A673 (cell line): ENCODE measurements at regions not wholly inside any gene's neighbourhood (a gene's known extent, or its start where the extent isn't known, plus 50 kb on each side); places are given as distances from the start of the nearest gene placed in this dataset.

Experiments
- BruUV-seq: library from RNA; stranded (reverse); fragments of 400-500 nt; replicated peaks from 2 replicates; lab custom pipeline; 2021; lab: Mats Ljungman, UMichigan
- CTCF ChIA-PET: fragments of 300-600 bp; sonication (Branson Sonifier 250); formaldehyde crosslinking; loops from one replicate; lab custom pipeline; 2022; ENCODE audit warnings: antibody characterized with exemption; lab: Charles Lee
- POLR2A ChIA-PET: fragments of 300-600 bp; sonication (Branson Sonifier 250); formaldehyde crosslinking; loops from one replicate; lab custom pipeline; 2022; ENCODE audit warnings: antibody characterized with exemption; ENCODE audit not compliant: low non-redundant PET; lab: Charles Lee
- DNase-seq: peaks from one replicate; pipeline ENCODE4 v3.0.0-alpha.2; 2015; ENCODE audit warnings: low spot score
- H3K27ac ChIP-seq: fragments of 200-600 bp; sonication (generic); 2 replicates; pipeline ENCODE4 v1.5.1; 2016; ENCODE audit warnings: mixed run types, low read depth, mild to moderate bottlenecking, mixed read lengths, antibody characterized with exemption, low read length; ENCODE audit not compliant: poor library complexity, severe bottlenecking
- H3K27me3 ChIP-seq: fragments of 200-600 bp; sonication (generic); replicated peaks from 2 replicates; pipeline ENCODE4 v1.6.1; 2017; ENCODE audit warnings: mixed run types, low read depth, mild to moderate bottlenecking, mixed read lengths, antibody characterized with exemption, low read length; ENCODE audit not compliant: insufficient read depth, poor library complexity
- H3K36me3 ChIP-seq: fragments of 200-600 bp; sonication (generic); 2 replicates; pipeline ENCODE4 v1.6.1; 2016; ENCODE audit warnings: mixed run types, mild to moderate bottlenecking, mixed read lengths, antibody characterized with exemption, low read length; ENCODE audit not compliant: insufficient read depth, poor library complexity, severe bottlenecking
- H3K4me1 ChIP-seq: fragments of 200-600 bp; sonication (generic); 2 replicates; pipeline ENCODE4 v1.6.1; 2017; ENCODE audit warnings: mixed run types, mild to moderate bottlenecking, mixed read lengths, antibody characterized with exemption, low read length; ENCODE audit not compliant: insufficient read depth, poor library complexity, severe bottlenecking
- H3K4me3 ChIP-seq: fragments of 200-600 bp; sonication (generic); 2 replicates; pipeline ENCODE4 v1.5.1; 2016; ENCODE audit warnings: low read depth, mixed run types, mild to moderate bottlenecking, mixed read lengths, low read length; ENCODE audit not compliant: poor library complexity, severe bottlenecking
- H3K9me3 ChIP-seq: fragments of 200-600 bp; sonication (generic); 2 replicates; pipeline ENCODE4 v1.6.1; 2016; ENCODE audit warnings: mixed run types, low read depth, mild to moderate bottlenecking, mixed read lengths, antibody characterized with exemption, low read length; ENCODE audit not compliant: poor library complexity, severe bottlenecking
- CTCF ChIP-seq: fragments of 300-800, 200-600 bp; sonication (generic); conservative IDR thresholded peaks from 2 replicates; pipeline ENCODE4 v1.5.1; 2017; ENCODE audit warnings: low read depth, mild to moderate bottlenecking, antibody characterized with exemption, low read length, moderate library complexity, mixed read lengths
- EZH2 ChIP-seq: fragments of 200-600 bp; sonication (generic); IDR thresholded peaks from 2 replicates; pipeline ENCODE4 v1.6.1; 2017; ENCODE audit warnings: borderline replicate concordance, low read depth, mild to moderate bottlenecking, mixed read lengths, antibody characterized with exemption, low read length; ENCODE audit not compliant: poor library complexity, severe bottlenecking
- intact Hi-C: fragments of 100-400 bp; cut with micrococcal nuclease; formaldehyde crosslinking; loops from one replicate; pipeline ENCODE4 v1.10.0; 2022; ENCODE audit not compliant: unreplicated experiment

- Histone ChIP-seq H3K4me1 (no peaks in the 10 kb centered on the region), H3K9me3 (no peaks in the 10 kb centered on the region), H3K36me3 (no peaks in the 10 kb centered on the region), H3K27ac (no peak overlapping the region), H3K4me3 (no peak overlapping the region), H3K27me3 (peaks cover 17% of the 10 kb centered on the region)
- TF ChIP-seq EZH2 (no peak), CTCF (no peak)
- no TSS peak for BruUV-seq
- DNase-seq = no peak
- intact Hi-C loops = no loop called here
- ChIA-PET CTCF (no interaction called here), POLR2A (no interaction called here)
Observed at GRCh38 chr1:224816062-224816461, 113.4 kb upstream of the DNAH14 start.

- CTCF ChIA-PET = no interaction called here
Observed at GRCh38 chr1:224817382-224817781, 112.1 kb upstream of the DNAH14 start.

GRCh38 chr1:224819861-224820260 lies 109.6 kb upstream of the DNAH14 start:
- TF ChIP-seq EZH2 (no peak), CTCF (no peak)
- no peaks in the 10 kb centered on the region for H3K4me1 ChIP-seq
- peaks cover 17% of the 10 kb centered on the region for H3K27me3 ChIP-seq
- H3K36me3 ChIP-seq = no peaks in the 10 kb centered on the region
- no peak for DNase-seq
- H3K4me3 ChIP-seq = no peak overlapping the region
- intact Hi-C loops = no loop called here
- CTCF ChIA-PET = no interaction called here
- no peaks in the 10 kb centered on the region for H3K9me3 ChIP-seq
- no peak overlapping the region for H3K27ac ChIP-seq
- POLR2A ChIA-PET = no interaction called here
- BruUV-seq = no TSS peak

More at GRCh38 chr1:224817382-224817781, 112.1 kb upstream of the DNAH14 start:
- Histone ChIP-seq H3K9me3 (no peaks in the 10 kb centered on the region), H3K27me3 (peaks cover 17% of the 10 kb centered on the region), H3K4me1 (no peaks in the 10 kb centered on the region), H3K4me3 (no peak overlapping the region), H3K27ac (no peak overlapping the region), H3K36me3 (no peaks in the 10 kb centered on the region)
- intact Hi-C loops = no loop called here
- no TSS peak for BruUV-seq
- TF ChIP-seq CTCF (no peak), EZH2 (no peak)
- DNase-seq = no peak
- POLR2A ChIA-PET = no interaction called here
